Right ventricle myocardium superior (tissue), 1 donor: ENCODE measurements at regions not wholly inside any gene's neighbourhood (a gene's known extent, or its start where the extent isn't known, plus 50 kb on each side); places are given as distances from the start of the nearest gene placed in this dataset.
"Not testable (repeated sequence)": the region's sequence is repeated elsewhere in the genome, so short reads cannot be mapped to it uniquely, and the experiment has no call there.

Source experiments
- ATAC-seq: fragments of 200-7000 bp; cut with Tn5 transposase; one replicate; pipeline ENCODE4 v1.9.1; 2020; ENCODE audit warnings: mild to moderate bottlenecking; ENCODE audit not compliant: poor library complexity
- DNase-seq: peaks from one replicate; pipeline ENCODE4 v3.0.0-alpha.2; 2020
- intact Hi-C: fragments of 100-400 bp; cut with DNase I; formaldehyde crosslinking; loops from one replicate; pipeline ENCODE4 v1.11.2; 2022
- donor health status: DM: no; HTN: yes; CAD: no; lungs with severe emphysema.

GRCh38 chr2:210730672-210731071 is 174.3 kb downstream of the CPS1 start:
- ATAC-seq = no peak
- no peak for DNase-seq
- intact Hi-C loops = no loop called here

DNA sequence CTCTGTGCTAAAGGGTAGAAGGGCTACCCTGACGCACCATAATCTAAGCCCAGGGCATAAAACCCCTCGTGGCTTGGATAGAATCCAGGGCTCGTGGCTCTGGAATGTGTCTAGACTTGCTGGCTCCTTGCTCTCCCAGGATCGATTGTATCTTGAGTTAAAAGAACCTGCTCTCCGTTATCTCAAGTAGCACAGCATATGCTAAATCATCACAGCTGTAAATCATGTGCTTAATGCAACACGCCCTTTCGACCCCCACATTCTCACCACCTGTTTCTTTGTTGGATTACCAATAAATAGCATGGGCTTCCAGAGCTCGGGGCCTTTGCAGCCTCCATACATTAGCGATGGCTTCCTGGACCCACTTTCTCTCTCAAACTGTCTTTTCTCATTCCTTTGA is 190.4 kb downstream of the CPS1 start:
- ATAC-seq, intact Hi-C loops, DNase-seq: not testable (repeated sequence)

- intact Hi-C loops = no loop called here
- no peak for DNase-seq
- no peak for ATAC-seq
Measured at GRCh38 chr2:210752532-210752931, 196.1 kb downstream of the CPS1 start.

GRCh38 chr2:210753386-210753785 is 197.0 kb downstream of the CPS1 start:
- DNase-seq (no peak), ATAC-seq (no peak)
- intact Hi-C loops = no loop called here

DNA sequence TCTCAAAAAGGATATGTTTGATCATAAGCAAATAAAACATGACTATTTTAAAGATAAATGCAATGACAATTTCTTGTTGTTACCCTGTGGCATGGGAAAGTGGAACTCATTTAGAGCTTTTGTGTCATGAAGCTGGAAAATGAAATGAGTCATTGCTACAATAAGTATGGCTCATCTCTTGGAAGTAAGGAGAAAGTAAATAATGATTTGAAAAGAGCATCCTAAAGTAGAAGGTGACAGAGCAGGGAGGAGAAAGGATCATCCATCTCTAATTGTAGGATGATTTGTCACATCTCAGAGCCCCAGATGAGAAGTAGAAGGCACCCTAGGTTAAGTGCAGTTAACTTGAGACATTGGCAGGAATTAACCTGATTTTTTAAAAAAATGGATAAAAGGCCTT is 200.5 kb downstream of the CPS1 start:
- intact Hi-C loops = no loop called here
- ATAC-seq = no peak
- no peak for DNase-seq

DNA sequence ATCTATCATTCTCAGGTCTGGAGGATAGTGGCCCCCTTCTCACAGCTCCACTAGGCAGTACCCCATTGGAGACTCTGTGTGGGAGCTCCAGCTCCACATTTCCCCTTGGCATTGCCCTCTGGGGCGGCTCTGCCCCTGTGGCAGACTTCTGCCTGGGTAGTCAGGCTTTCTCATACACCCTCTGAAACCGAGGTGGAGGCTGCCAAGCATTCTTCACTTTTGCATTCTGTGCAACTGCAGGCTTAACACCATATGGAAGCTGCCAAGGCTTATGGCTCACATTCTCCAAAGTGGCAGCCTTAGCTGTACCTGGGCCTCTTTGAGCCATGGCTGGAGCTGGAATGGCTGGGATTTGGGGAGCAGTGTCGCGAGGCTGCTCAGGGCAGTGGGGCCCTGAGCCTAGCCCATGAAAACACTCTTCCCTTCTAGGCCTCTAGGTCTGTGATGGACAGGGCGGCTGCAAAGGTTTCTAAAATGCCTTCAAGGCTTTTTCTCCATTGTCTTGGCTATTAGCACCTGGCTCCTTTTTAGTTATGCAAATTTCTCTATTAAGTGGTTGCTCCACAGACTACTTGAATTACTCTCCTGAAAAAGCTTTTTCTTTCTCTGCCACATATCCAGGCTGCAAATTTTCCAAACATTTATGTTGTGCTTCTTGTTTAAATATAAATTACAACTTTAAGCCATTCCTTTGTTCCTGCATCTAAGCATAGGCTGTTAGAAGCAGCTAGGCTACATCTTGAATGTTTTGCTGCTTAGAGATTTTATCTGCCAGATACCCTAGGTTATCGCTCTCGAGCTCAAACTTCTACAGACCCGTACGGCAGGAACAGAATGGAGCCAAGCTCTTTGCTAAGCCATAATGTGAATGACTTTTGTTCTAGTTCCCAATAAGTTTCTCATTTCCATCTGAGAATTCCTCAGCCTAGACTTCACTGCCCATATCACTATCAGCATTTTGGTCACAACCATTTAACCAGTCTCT is 206.5 kb downstream of the CPS1 start:
- DNase-seq (no peak), ATAC-seq (no peak)
- intact Hi-C loops = no loop called here

- intact Hi-C loops = no loop called here
- ATAC-seq (no peak), DNase-seq (no peak)
Measured at GRCh38 chr2:210768329-210768910, 212.0 kb downstream of the CPS1 start.

DNA sequence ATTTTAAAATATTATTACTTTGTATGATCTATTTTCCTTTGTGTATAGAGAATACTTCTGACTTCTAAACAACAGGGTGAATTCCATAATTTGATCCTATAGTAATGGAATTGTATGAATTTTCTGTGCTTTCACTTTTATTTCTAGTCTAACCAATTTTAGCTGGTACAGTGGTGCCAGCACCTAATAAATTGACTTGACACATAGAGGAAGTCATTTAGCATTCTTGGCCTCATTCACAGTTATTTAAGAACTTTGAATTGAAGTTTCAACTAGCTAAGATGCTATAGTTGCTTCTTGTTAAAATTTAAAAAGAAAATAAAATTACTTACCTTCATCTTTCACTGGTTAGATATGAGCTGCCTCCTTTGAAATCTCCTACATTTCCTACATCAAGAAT is 220.4 kb downstream of the CPS1 start:
- DNase-seq (no peak), ATAC-seq (no peak)
- intact Hi-C loops = no loop called here

DNA sequence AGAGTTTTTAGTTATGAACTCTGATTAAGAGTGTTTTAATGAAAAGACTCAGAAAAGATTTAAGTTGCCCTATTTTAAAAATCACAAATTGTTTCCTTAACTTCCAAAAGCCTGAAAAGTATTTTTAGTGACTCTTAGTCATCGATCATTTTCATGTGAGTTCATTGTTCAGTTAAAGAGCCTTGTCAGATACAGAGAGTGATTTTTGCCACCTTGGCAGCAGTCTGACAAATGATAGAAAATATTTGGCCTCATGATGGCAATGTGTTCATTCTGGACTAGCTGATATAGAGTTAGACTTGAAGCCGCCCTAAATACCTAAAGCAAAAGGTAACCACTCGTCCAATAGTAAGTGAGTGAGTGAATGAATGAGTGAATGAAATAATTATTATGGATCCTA is 225.8 kb downstream of the CPS1 start:
- no peak for DNase-seq
- intact Hi-C loops = no loop called here
- ATAC-seq = no peak

- DNase-seq, ATAC-seq, intact Hi-C loops: not testable (repeated sequence)
Measured at GRCh38 chr2:210787831-210788230, 231.4 kb downstream of the CPS1 start.

DNA sequence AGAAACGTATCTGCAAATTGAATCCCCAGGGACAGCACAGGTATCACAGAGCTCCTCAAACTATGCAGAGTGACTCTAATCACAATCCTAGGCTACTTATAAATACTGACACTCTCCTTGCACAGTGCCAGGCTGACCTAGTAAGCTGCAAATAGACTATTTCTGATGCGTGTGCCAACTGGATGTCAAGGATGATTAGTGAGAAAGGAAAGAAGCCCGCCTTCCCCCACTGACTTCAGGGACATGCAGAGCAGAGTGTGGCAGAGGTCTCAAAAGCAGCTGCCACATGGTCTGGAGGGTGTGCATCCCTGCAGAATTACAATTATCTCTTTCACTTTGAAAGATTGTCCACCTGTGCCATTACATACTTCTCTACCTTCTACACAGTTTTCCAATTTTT is 235.6 kb downstream of the CPS1 start:
- ATAC-seq (peak; percentile 98), DNase-seq (no peak)
- intact Hi-C loops = no loop called here

DNA sequence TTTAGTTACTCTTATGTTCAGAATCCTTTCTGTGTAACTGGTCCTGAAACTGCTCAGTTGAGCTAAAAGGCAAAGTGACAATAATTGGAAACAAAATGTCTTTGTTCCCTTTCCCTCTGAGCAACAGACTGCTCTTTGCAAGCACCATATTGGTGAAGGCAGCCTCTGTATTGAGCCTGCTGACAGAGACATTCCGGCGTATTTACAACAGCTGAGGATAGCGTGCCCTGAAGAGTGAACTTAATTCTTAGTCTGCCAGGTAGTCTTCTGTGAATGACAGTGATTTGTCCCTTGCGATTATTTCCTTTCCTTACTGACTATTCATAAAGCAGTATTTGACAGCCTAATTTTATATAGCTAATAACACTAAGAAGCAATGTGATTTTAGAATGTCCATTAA is 239.1 kb downstream of the CPS1 start:
- no peak for ATAC-seq

DNA sequence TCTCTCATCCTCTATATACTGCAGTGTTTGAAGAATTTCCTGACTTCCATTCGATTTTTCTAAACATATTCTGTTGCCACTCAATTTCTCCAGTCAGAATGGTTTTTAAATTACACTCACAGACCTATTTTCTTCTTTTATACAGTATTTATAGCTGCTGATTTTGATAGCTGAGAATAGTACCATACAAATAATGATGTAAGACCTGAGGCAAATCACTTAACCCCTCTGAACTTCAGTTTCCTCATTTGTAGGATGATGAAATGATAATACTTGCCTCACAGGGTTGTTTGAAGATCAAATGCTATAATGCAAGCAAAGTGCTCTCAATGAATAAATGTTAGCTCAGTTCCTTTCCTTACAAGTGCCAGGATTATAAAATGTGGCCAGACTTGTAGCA is 241.8 kb downstream of the CPS1 start:
- ATAC-seq = no peak
- no peak for DNase-seq
- intact Hi-C loops = no loop called here

More for the DNA sequence above, 239.1 kb downstream of the CPS1 start:
- intact Hi-C loops = no loop called here
- no peak for DNase-seq

DNA sequence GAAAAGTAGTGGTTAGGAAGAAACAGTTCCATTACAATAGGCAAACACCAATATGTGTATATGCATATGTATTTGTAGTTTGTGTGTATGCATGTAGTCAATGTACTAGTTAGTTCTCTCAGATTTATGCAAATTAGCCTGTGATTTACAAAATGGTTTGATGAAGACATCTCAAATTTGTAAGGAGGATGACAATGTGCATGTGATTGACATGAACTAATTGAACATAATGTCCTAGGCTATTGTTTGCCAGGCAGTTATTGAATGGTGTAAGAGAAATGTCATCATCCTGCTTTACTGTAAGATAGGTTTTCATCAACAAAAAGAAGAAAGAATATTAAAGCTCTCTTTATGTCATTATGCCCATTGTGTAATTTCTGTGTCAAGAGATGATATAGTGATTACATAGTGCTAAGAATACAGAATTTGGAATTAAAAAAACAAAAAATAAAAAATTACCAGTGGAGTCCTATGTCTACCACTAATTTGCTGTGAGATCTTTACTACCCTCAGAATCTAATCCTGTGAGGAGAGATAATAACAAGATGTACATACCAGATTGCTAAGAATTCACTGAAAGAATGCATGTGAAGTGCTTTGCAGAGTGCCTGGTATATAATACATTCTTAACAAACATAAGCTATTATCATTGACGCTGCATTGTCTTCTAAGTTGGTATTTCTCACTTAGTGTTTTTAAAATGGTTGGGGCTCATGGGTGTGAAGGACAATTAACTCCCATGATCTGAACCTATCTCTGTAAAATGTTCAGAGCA is 258.0 kb downstream of the CPS1 start:
- ATAC-seq (no peak), DNase-seq (no peak)
- intact Hi-C loops = no loop called here

DNA sequence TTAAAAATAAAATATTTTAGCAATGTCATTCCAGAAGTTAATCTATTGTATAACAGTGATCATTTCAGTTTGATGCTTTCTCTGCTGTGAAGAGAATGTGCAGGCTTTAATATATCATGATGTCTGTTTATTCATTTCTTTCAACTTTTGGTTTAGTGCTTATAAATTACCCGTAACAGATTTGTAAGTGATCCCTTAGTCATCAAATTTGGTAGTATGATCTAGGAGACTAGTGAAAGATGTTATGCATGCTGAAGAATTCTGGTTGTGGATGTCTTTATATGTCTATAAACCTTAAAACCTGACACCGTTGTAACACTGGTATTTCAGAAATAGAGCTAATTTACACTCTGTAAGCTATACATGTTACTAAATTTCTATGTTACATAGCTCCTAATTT is 260.4 kb downstream of the CPS1 start:
- intact Hi-C loops = no loop called here
- ATAC-seq (no peak), DNase-seq (no peak)

DNA sequence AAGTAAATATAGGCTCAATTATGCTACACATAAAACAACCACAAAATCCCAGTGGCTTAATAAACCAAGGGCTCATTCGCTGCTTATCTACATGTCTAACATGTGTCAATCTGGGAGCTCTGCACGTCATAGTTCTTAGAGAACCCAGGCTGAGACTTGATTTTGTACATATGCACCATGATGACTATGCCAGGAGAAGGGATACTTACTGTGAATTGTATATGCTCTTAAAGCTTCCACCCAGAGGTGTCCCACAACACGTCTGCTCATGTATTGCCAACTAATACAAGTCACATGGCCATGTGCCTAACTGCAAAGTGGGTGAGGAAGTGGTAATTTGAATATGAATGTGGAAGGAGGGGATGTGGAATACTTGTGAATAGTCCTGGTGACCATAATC is 262.1 kb downstream of the CPS1 start:
- DNase-seq = no peak
- no peak for ATAC-seq
- intact Hi-C loops = no loop called here

GRCh38 chr2:210833403-210833802 is 277.0 kb downstream of the CPS1 start:
- no peak for DNase-seq
- intact Hi-C loops = no loop called here
- no peak for ATAC-seq

GRCh38 chr2:210839034-210839433 is 282.6 kb downstream of the CPS1 start:
- ATAC-seq (no peak), DNase-seq (no peak)
- intact Hi-C loops = no loop called here

DNA sequence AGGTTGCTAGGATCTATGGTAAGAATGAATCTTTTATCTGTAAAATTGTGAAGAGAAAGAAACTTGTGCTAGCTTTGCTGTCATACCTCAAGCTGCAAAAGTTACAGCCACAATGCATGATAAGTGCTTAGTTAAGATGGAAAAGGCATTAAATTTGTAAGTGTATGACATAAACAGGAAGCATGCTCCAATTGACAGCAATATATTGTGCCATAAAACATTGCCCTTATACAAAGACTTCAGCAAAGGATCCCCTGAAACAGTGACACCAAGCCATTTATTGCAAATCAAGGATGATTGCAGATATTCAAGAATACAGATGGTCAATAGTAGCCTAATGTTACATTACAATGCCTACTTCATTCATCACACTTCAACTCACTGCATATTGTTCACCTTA is 283.1 kb downstream of the CPS1 start:
- no peak for ATAC-seq
- intact Hi-C loops = no loop called here
- no peak for DNase-seq

GRCh38 chr2:210842896-210843295 is 286.5 kb downstream of the CPS1 start:
- no peak for ATAC-seq
- intact Hi-C loops = no loop called here

More at GRCh38 chr2:210842896-210843295, 286.5 kb downstream of the CPS1 start:
- DNase-seq = no peak
